GM20431 (cell line): ENCODE measurements at regions not wholly inside any gene's neighbourhood (a gene's known extent, or its start where the extent isn't known, plus 50 kb on each side); places are given as distances from the start of the nearest gene placed in this dataset.
"Not testable (repeated sequence)": the region's sequence is repeated elsewhere in the genome, so short reads cannot be mapped to it uniquely, and the experiment has no call there.

Experiments used
- in situ Hi-C: fragments of 300-500 bp; cut with MseI, MboI; formaldehyde crosslinking; loops from one replicate; pipeline ENCODE4 v1.15.0; 2020; ENCODE audit warnings: low sequenced_read_pairs; ENCODE audit not compliant: unreplicated experiment

GRCh38 chr12:22808860-22809259 lies 183.9 kb downstream of the ETNK1 start:
- in situ Hi-C loops: no loop called here

DNA sequence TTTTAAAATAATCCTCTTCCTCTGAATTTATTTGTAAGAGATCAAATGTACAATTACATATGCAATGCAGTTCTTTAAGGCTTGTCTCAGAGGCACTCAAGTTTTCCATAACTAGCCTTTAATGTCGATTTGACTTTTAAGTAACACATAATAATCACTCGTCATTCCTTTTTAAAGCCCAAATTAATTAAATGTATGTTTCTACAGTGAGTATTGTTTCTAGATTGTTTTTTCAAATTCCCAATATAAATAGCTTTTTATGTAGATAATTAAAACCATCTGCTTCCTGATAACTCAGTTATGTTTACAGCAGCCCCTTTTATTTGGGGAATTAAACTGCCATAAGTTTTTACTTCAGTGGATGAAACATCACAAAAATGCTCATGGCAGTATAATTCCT lies 185.1 kb downstream of the ETNK1 start:
- in situ Hi-C loops: no loop called here

DNA sequence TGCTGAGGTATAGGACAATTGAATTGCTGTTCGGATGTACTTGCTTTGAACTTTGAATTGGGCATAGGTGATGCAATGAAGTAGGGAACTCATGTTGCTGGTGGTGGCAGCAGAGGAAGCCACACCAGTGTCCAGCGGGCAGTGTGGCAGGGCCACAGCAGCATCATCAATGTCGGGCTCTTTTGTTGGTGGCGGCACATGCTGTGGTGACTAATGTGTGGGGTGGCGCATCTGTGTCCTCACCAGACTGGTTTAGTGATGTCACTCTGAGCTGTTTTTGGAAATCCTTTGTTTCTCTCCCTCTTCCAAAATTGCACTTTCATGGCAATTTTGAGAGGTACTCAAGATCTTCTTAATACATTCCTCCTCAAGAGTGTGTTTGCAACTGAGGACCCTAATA lies 187.6 kb downstream of the ETNK1 start:
- in situ Hi-C loops: no loop called here

GRCh38 chr12:22821985-22822384 lies 197.0 kb downstream of the ETNK1 start:
- in situ Hi-C loops: no loop called here

- in situ Hi-C loops: no loop called here
These were observed 201.1 kb downstream of the ETNK1 start for GRCh38 chr12:22826026-22826425.

DNA sequence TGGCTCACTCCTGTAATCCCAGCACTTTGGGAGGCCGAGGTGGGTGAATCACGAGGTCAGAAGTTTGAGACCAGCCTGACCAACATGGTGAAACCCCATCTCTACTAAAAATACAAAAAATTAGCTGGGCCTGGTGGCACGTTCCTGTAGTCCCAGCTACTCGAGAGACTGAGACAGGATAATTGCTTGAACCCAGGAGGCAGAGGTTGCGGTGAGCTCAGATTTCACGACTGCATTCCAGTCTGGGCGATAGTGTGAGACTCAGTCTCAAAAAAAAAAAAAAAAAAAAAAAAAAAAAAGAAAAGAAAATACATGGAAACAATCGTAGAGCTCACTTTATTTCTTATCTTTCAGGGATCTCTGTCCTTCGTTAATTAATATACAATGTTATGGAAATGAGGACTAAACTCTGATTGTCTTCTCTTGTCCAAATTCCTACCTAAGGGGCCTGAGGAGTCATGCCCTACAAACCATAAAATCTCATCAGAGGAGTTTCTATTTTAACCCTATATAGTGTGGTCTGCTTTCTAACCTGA lies 201.5 kb downstream of the ETNK1 start:
- in situ Hi-C loops: not testable (repeated sequence)

- in situ Hi-C loops: no loop called here
These were observed 203.1 kb downstream of the ETNK1 start for GRCh38 chr12:22828066-22828465.

GRCh38 chr12:22835431-22835830 lies 210.5 kb downstream of the ETNK1 start:
- in situ Hi-C loops: no loop called here

GRCh38 chr12:22850185-22850584 lies 225.2 kb downstream of the ETNK1 start:
- in situ Hi-C loops: no loop called here

DNA sequence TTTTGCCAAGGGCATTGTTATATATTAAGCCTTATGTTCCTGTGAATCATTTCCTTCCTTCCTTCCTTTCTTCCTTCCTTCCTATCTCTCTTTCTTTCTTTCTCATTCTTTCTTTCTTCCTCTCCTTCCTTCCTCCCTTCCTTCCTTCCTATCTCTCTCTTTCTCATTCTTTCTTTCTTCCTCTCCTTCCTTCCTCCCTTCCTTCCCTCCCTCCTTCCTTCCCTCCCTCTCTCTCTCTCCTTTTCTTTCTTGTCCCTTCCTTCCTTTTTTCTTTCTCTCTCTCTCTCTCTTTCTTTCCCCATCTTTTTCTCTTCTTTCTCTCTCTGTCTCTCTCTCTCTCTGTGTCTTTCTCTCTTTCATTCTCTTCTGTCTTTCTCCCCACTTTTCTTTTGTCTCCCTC lies 226.6 kb downstream of the ETNK1 start:
- in situ Hi-C loops: no loop called here

DNA sequence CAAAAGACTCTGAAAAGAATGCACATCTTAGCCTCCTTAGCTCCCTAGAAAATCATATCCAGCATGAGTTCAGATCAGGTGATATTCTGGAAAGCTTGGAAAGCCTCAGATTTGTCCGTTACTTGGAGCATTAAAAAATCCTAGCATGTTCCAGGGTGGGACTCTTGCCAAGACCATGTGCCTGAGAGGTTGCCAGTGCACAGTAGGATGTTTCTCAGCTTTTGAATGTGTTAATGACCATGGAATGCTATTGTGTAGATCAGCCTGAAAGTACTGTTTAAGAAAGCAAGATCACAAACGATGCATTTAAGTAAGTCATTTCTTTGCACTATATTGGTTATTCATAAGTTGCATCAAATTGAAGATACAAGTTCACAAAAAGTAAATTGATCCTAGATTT lies 230.5 kb downstream of the ETNK1 start:
- in situ Hi-C loops: no loop called here

- in situ Hi-C loops: no loop called here
These were observed 231.2 kb downstream of the ETNK1 start for GRCh38 chr12:22856178-22856577.

GRCh38 chr12:22858849-22859570 lies 234.0 kb downstream of the ETNK1 start:
- in situ Hi-C loops: no loop called here

GRCh38 chr12:22860926-22861325 lies 236.0 kb downstream of the ETNK1 start:
- in situ Hi-C loops: no loop called here

DNA sequence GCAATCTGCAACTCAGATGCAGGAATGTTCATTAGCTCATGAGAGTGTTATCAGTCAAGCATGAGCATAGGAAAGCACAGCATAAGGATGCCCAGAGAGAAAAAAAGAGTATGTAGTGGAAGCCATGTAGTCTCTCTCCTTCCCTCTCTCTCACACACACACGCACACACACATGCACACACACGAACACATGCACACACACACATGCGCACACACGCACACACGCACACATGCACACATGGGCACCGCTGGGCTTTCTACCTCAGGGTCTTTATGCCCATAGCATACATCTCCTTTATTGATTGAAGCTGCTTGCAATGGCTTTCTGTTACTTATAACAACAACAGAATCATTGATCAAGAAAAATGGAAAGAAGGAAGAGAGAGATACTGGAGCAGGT lies 240.9 kb downstream of the ETNK1 start:
- in situ Hi-C loops: no loop called here

- in situ Hi-C loops: no loop called here
These were observed 241.4 kb downstream of the ETNK1 start for GRCh38 chr12:22866406-22866805.

- in situ Hi-C loops: no loop called here
These were observed 249.2 kb downstream of the ETNK1 start for GRCh38 chr12:22874151-22874550.

DNA sequence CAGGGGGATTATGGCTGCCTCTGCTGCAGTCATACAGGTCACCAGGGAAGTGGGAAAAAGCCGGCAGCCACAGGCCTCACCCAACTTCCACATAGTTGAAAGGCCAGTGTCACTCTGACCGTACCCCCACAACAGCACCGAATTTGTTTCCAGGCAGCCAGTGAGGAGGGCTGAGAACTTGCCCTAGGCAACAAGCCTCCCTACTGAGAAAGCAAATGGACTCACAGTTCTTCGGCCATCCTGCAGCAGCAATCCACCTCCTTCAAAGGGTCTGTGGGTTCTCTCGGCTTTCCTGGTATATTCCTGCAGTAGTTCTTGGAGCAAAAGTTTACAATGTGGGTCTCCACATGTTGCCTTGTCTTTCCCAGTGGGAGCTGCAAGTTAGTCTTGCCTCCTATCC lies 251.3 kb downstream of the ETNK1 start:
- in situ Hi-C loops: no loop called here

GRCh38 chr12:22879203-22879602 lies 254.2 kb downstream of the ETNK1 start:
- in situ Hi-C loops: no loop called here

- in situ Hi-C loops: no loop called here
These were observed 255.4 kb downstream of the ETNK1 start for GRCh38 chr12:22880331-22880730.

- in situ Hi-C loops: no loop called here
These were observed 255.8 kb downstream of the ETNK1 start for GRCh38 chr12:22880807-22881206.

DNA sequence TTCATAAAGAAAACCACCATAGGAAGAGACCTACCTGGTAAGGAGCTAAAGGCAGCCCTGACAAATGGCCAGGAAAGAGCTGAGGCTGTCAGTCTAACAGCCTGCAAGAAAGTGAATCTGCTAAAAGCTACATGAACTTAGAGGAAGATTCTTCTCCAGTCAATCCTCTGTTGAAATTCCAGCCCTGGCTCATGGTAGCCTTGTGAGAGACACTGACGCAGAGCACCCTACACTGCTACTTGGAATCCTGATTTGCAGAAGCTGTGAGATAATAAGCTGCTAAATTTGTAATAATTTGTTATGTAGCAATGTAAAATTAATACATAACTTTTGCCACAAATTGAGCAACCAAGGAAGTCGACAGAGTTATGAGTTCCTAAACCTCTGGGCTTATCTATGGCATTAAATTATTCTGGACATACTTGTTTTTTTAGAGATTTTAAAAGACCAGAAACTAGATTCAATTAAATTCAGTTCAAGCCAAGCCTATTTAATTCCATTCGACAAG lies 257.0 kb downstream of the ETNK1 start:
- in situ Hi-C loops: no loop called here
